Neural progenitor cell (in vitro differentiated cells): ENCODE measurements at regions not wholly inside any gene's neighbourhood (a gene's known extent, or its start where the extent isn't known, plus 50 kb on each side); places are given as distances from the start of the nearest gene placed in this dataset.

ENCODE experiments used
- DNase-seq: peaks from one replicate; pipeline ENCODE4 v3.0.0-alpha.2; 2016; ENCODE audit warnings: low spot score
- H2AFZ ChIP-seq: fragments of 200-600 bp; sonication (generic); replicated peaks from 2 replicates; pipeline ENCODE4 v1.6.1; 2016; ENCODE audit warnings: antibody characterized with exemption
- H3F3A ChIP-seq: fragments of 200-600 bp; sonication (generic); 2 replicates; pipeline ENCODE4 v1.6.1; 2016; ENCODE audit warnings: antibody characterized with exemption, low read depth
- H3K27ac ChIP-seq: fragments of 200-600 bp; sonication (generic); 2 replicates; pipeline ENCODE4 v1.5.1; 2016; ENCODE audit warnings: mild to moderate bottlenecking
- H3K27me3 ChIP-seq: fragments of 200-600 bp; sonication (generic); 2 replicates; pipeline ENCODE4 v1.6.1; 2016; ENCODE audit warnings: mild to moderate bottlenecking, moderate library complexity
- H3K36me3 ChIP-seq: fragments of 200-600 bp; sonication (generic); 2 replicates; pipeline ENCODE4 v1.5.1; 2016
- H3K4me1 ChIP-seq: fragments of 200-600 bp; sonication (generic); 2 replicates; pipeline ENCODE4 v1.6.1; 2016; ENCODE audit warnings: mixed run types
- H3K4me2 ChIP-seq: fragments of 200-600 bp; sonication (generic); 2 replicates; pipeline ENCODE4 v1.6.1; 2016
- H3K4me3 ChIP-seq: fragments of 200-600 bp; sonication (generic); 2 replicates; pipeline ENCODE4 v1.5.1; 2016
- H3K79me2 ChIP-seq: fragments of 200-600 bp; sonication (generic); 2 replicates; pipeline ENCODE4 v1.6.1; 2016; ENCODE audit warnings: low read depth
- H3K9ac ChIP-seq: fragments of 200-600 bp; sonication (generic); 2 replicates; pipeline ENCODE4 v1.6.1; 2016
- H3K9me3 ChIP-seq: fragments of 200-600 bp; sonication (generic); 2 replicates; pipeline ENCODE4 v1.5.1; 2016; ENCODE audit warnings: low read depth
- H4K20me1 ChIP-seq: fragments of 200-600 bp; sonication (generic); 2 replicates; pipeline ENCODE4 v1.6.1; 2016; ENCODE audit warnings: low read depth
- H3K27ac Mint-ChIP-seq: 3 replicates; pipeline ENCODE4 v1.8.0; 2021; ENCODE audit warnings: mixed read lengths
- H3K27me3 Mint-ChIP-seq: 2 replicates; pipeline ENCODE4 v1.8.0; 2022; ENCODE audit warnings: low read depth, mild to moderate bottlenecking, inconsistent platforms, moderate library complexity, mixed read lengths; ENCODE audit not compliant: insufficient read depth
- H3K36me3 Mint-ChIP-seq: 3 replicates; pipeline ENCODE4 v1.8.0; 2021; ENCODE audit warnings: mixed read lengths
- H3K4me1 Mint-ChIP-seq: 3 replicates; pipeline ENCODE4 v1.8.0; 2021; ENCODE audit warnings: mixed read lengths
- H3K4me3 Mint-ChIP-seq: 3 replicates; pipeline ENCODE4 v1.8.0; 2021; ENCODE audit warnings: mild to moderate bottlenecking, moderate library complexity, mixed read lengths
- H3K9me3 Mint-ChIP-seq: 3 replicates; pipeline ENCODE4 v1.8.0; 2020; ENCODE audit warnings: mixed read lengths
- EZH2 ChIP-seq: fragments of 200-600 bp; sonication (generic); IDR thresholded peaks from 2 replicates; pipeline ENCODE4 v1.6.1; 2017; ENCODE audit warnings: antibody characterized with exemption, mild to moderate bottlenecking, moderate library complexity
- EZH2phosphoT487 ChIP-seq: fragments of 200-600 bp; sonication (generic); IDR thresholded peaks from 2 replicates; pipeline ENCODE4 v1.6.1; 2017; ENCODE audit warnings: antibody characterized with exemption
- TF ChIP-seq, protein P1 (sequence below): fragments of 200-600 bp; sonication (generic); IDR thresholded peaks from 2 replicates; pipeline ENCODE4 v1.5.1; 2017; ENCODE audit warnings: antibody characterized with exemption, mild to moderate bottlenecking

DNA sequence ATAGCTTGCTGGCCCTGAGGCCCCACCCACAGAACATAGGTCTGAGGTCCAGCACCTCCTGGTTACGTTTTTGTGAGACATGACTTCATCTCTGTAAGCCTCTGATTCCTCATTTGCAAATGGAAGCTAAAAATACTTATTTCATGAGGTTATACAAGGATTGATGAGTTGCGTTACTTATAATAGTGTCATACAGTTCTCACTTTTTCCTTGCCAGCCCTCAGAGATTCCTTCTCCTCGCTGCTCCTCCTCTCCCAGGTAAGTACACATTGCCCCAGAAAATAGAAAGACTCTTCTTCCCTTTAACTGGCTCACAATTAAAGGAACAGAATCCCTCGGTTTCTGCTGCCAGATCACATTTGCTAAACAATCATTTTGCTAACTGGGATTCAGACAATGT lies 739.2 kb downstream of the VRK1 start:
- Mint-ChIP-seq H3K27ac (no peak overlapping the region), H3K27me3 (peaks cover 8% of the 10 kb centered on the region), H3K4me3 (no peak overlapping the region), H3K4me1 (no peaks in the 10 kb centered on the region), H3K36me3 (no peaks in the 10 kb centered on the region), H3K9me3 (no peaks in the 10 kb centered on the region)
- H3F3A ChIP-seq: no peaks in the 10 kb centered on the region
- no peaks in the 10 kb centered on the region for H4K20me1 ChIP-seq
- H3K36me3 ChIP-seq: no peaks in the 10 kb centered on the region
- no peak overlapping the region for H3K9ac ChIP-seq
- no peaks in the 10 kb centered on the region for H3K27me3 ChIP-seq
- DNase-seq: no peak
- no peaks in the 10 kb centered on the region for H3K9me3 ChIP-seq
- no peak overlapping the region for H3K27ac ChIP-seq
- no peak overlapping the region for H3K4me3 ChIP-seq
- no peaks in the 10 kb centered on the region for H3K4me1 ChIP-seq
- H3K4me2 ChIP-seq: no peak overlapping the region
- TF ChIP-seq, protein P1, sequence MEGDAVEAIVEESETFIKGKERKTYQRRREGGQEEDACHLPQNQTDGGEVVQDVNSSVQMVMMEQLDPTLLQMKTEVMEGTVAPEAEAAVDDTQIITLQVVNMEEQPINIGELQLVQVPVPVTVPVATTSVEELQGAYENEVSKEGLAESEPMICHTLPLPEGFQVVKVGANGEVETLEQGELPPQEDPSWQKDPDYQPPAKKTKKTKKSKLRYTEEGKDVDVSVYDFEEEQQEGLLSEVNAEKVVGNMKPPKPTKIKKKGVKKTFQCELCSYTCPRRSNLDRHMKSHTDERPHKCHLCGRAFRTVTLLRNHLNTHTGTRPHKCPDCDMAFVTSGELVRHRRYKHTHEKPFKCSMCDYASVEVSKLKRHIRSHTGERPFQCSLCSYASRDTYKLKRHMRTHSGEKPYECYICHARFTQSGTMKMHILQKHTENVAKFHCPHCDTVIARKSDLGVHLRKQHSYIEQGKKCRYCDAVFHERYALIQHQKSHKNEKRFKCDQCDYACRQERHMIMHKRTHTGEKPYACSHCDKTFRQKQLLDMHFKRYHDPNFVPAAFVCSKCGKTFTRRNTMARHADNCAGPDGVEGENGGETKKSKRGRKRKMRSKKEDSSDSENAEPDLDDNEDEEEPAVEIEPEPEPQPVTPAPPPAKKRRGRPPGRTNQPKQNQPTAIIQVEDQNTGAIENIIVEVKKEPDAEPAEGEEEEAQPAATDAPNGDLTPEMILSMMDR: no peak
- no peak for TF ChIP-seq EZH2phosphoT487
- no peak for TF ChIP-seq EZH2
- H3K79me2 ChIP-seq: no peaks in the 10 kb centered on the region
- no peak overlapping the region for H2AFZ ChIP-seq

DNA sequence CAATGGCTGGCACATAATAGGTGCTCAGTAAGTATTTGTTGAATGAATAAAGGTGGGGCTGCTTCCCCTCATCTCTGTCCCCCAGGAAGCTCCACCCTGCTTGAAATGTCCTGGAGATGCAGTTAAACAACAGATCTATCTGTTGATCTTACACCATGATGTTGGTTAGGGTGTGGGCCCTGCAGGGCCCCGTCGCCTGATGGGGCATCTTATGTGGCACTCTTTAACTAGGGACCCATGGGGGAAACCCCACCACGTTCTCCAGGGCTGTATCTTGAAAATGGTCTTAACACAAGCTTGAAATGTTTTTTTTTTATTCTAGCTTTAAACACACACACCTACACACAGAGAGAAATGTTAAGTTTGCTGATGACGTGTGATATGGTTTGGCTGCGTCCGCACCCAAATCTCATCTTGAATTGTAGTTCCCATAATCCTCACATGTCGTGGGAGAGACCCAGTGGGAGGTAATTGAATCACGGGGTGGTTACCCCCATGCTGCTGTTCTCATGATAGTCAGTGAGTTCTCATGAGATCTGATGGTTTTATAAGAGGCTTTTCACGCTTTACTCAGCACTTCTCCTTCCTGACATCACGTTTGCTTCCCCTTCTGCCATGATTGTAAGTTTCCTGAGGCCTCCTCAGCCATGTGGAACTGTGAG lies 741.7 kb downstream of the VRK1 start:
- Mint-ChIP-seq H3K27ac (no peak overlapping the region), H3K9me3 (no peaks in the 10 kb centered on the region), H3K4me3 (no peak overlapping the region), H3K36me3 (no peaks in the 10 kb centered on the region), H3K4me1 (peaks cover 11% of the 10 kb centered on the region), H3K27me3 (peaks cover 10% of the 10 kb centered on the region)
- H3F3A ChIP-seq: no peaks in the 10 kb centered on the region
- H3K4me2 ChIP-seq: no peak overlapping the region
- H4K20me1 ChIP-seq: no peaks in the 10 kb centered on the region
- H3K79me2 ChIP-seq: no peaks in the 10 kb centered on the region
- no peaks in the 10 kb centered on the region for H3K27me3 ChIP-seq
- H2AFZ ChIP-seq: no peak overlapping the region
- no peak overlapping the region for H3K4me3 ChIP-seq
- no peak overlapping the region for H3K27ac ChIP-seq
- H3K4me1 ChIP-seq: no peaks in the 10 kb centered on the region
- TF ChIP-seq, protein P1: no peak
- no peak for TF ChIP-seq EZH2phosphoT487
- no peak for TF ChIP-seq EZH2
- no peak overlapping the region for H3K9ac ChIP-seq
- DNase-seq: no peak
- no peaks in the 10 kb centered on the region for H3K36me3 ChIP-seq
- no peaks in the 10 kb centered on the region for H3K9me3 ChIP-seq

DNA sequence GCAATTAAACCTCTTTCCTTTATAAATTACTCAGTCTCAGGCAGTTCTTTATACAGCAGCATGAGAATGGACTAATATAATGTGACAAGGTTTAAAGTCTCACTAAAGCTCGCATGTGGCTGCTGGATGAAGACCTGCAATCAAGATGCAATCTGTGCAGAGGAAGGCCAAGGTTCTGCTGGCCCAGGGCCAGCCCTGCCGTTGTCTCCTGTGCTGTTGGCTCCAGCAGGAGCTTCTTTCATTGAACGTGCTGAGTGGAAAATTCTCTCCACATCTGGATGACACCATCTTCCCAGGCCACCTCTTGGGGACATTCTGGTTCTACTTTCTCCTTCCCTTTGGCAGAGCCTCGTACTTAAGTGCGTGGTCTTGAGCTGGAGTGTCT lies 742.2 kb downstream of the VRK1 start:
- Histone ChIP-seq H3F3A (no peaks in the 10 kb centered on the region), H3K27me3 (no peaks in the 10 kb centered on the region), H3K4me1 (no peaks in the 10 kb centered on the region), H3K36me3 (no peaks in the 10 kb centered on the region), H3K79me2 (no peaks in the 10 kb centered on the region), H3K4me2 (no peak overlapping the region), H3K4me3 (no peak overlapping the region), H3K9ac (no peak overlapping the region), H3K9me3 (no peaks in the 10 kb centered on the region), H2AFZ (no peak overlapping the region), H3K27ac (no peak overlapping the region), H4K20me1 (no peaks in the 10 kb centered on the region)
- Mint-ChIP-seq H3K4me1 (peaks cover 11% of the 10 kb centered on the region), H3K27me3 (peaks cover 10% of the 10 kb centered on the region), H3K27ac (no peak overlapping the region), H3K36me3 (no peaks in the 10 kb centered on the region), H3K4me3 (no peak overlapping the region), H3K9me3 (no peaks in the 10 kb centered on the region)
- TF ChIP-seq EZH2 (no peak), EZH2phosphoT487 (no peak)
- TF ChIP-seq, protein P1: no peak
- DNase-seq: no peak
